ENCODE measurements at regions not wholly inside any gene's neighbourhood (a gene's known extent, or its start where the extent isn't known, plus 50 kb on each side); places are given as distances from the start of the nearest gene placed in this dataset.

- no peak for DNase-seq (ENCODE audit: low read depth in 3 of 3)
Measured at GRCh38 chr18:78643004-78643403, 336.6 kb upstream of the SALL3 start.

DNA sequence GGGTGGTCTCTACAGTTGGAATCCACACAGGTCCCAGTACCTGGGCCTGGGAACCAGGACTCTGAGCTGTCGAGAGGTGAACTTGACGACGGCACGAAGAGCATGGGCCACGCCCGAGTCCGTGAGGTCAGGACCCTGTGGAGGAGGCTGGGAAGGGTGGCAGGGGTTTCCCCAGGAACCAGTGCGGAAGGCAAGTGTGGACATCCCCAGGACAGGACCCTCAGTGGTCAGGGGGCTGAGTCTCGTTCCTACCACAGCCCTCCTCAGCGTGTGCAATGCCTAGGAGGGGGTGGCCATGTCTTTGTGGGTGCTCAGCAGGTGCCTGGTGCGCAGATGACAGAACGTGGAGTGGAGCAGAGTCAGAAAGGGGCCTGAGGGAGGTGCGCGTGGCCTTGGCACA, 335.6 kb upstream of the SALL3 start:
- DNase-seq (ENCODE audit: low read depth in 3 of 3): no peak

- no peak for DNase-seq (ENCODE audit: low read depth in 3 of 3)
Measured at GRCh38 chr18:78645216-78645615, 334.4 kb upstream of the SALL3 start.

GRCh38 chr18:78647018-78647417, 332.6 kb upstream of the SALL3 start:
- no peak for DNase-seq (ENCODE audit: low read depth in 3 of 3)

- DNase-seq (ENCODE audit: low read depth in 3 of 3): no peak
Measured at GRCh38 chr18:78649421-78649820, 330.2 kb upstream of the SALL3 start.

DNA sequence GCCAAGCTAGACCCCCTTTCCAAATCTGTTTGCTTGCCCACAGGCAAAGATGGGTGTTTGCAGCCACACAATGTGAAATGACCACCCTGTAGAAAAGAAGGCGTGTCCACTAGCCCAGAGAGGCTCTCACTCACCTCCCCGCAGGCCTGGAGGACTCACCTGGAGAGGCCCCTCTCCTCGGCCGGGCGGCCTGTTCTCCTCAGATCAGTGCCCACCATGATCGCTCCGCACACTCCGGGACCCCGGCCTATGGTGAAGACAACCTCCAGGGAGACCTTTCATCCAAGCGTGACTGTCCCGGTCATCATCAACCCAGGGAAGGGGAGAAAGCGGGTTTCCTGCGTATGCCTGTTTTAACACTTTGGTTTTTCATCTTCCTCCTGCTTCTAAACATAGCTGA, 328.7 kb upstream of the SALL3 start:
- DNase-seq (ENCODE audit: low read depth in 3 of 3): no peak

DNA sequence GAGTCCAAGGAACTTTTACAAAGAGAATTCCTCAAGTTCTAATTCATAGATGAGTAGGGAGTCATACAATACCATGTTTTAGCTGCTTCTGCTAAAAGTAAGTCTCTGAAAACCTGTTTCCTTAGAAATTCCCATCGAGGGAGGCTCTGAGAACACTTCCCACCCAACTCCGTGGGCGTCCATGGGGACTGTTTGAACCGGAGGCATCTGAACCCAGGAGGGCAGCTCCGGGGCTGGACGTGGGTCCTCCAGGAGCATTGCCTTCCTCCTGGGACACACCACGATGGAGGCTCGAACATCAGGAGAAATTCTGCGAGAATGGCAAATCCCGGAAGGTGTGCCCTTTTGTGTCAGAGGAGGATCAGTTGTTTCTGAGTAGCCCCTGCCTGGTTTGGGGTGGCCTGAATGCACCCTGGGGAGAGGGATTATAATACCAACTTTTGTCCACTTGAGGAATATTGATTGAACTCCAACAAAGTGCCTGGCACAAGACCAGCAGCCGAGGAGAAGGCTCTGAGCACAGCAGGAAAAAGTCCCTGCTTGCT, 327.5 kb upstream of the SALL3 start:
- no peak for DNase-seq (ENCODE audit: low read depth in 3 of 3)

- DNase-seq (ENCODE audit: low read depth in 3 of 3): no peak
Measured at GRCh38 chr18:78655921-78656320, 323.7 kb upstream of the SALL3 start.

- no peak for DNase-seq (ENCODE audit: low read depth in 3 of 3)
Measured at GRCh38 chr18:78656346-78656925, 323.2 kb upstream of the SALL3 start.

- DNase-seq (ENCODE audit: low read depth in 3 of 3): no peak
Measured at GRCh38 chr18:78658531-78658930, 321.1 kb upstream of the SALL3 start.

DNA sequence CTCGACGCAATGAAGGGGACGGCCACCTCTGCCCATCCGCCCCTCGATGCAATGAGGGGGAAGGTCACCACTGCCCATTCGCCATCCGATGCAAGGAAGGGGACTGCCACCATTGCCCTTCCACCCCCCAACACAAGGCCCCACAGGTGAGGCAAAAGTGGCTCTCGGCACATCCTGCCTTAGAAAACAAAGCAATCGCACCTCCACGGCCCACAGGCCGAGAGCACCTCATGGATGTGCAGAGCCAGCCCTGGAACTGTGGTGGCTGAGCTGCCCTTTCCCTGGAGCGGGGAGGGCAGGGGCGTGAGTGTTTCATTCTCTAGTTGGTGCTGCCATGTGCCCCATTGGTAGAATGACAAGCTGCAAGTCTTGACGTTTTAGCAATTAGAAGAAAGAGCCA, 320.6 kb upstream of the SALL3 start:
- no peak for DNase-seq (ENCODE audit: low read depth in 3 of 3)

DNA sequence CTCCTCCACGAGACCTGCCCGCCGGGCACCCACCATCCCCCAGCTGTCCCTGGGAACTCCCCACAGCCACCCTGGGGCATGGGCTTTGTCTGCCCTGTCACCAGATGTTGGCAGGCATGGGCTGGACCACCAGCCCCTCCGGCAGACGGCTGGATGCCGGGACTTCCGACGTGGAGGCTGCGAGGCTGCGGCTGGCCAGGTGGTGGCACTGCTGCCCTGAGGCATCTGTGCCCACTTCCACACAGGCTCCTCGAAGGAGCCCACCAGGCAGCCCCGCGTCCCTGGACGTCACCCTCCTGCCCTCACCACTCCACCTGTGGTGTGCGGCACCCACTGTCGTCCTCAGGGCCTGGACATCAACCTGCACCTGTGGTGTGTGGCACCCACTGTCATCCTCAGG, 319.9 kb upstream of the SALL3 start:
- no peak for DNase-seq (ENCODE audit: low read depth in 3 of 3)

GRCh38 chr18:78660311-78660710, 319.3 kb upstream of the SALL3 start:
- no peak for DNase-seq (ENCODE audit: low read depth in 3 of 3)

DNA sequence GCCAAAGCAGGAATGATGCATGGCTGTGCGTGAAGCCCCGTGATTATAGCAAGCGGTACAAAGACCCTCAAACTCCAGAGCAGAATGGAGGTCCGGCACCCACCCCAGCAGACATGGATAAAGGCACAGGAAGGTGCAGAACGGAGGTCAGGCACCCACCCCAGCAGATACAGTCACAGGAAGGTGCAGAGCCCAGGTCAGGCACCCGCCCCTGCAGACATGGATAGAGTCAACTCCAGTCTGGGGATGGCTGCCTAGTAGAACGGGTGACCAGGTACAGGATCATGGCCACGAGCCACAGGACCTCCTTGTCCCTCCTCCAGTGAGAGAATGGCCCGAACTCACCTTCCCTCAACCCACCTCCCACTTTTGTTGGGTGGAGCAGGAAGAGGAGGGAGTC, 318.3 kb upstream of the SALL3 start:
- no peak for DNase-seq (ENCODE audit: low read depth in 3 of 3)

DNA sequence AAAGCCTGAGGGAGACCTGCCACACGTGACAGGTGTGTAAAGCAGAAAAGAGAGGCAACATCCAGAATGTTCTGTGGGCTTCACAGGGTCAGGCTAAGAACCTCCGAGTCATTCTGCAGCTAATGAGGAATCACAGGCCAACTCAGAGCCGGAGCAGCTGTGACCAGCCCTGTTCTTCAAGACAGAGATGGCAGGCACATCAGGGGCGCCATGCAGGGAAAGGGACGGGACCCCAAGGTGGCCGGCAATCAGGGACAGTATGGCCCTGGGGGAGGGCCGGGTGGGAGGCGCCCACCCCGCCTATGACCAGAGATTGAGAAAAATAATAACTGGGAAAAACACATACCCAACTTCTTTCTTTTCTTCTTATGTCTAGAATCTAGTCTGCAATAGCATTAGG, 316.7 kb upstream of the SALL3 start:
- DNase-seq (ENCODE audit: low read depth in 3 of 3): no peak

DNA sequence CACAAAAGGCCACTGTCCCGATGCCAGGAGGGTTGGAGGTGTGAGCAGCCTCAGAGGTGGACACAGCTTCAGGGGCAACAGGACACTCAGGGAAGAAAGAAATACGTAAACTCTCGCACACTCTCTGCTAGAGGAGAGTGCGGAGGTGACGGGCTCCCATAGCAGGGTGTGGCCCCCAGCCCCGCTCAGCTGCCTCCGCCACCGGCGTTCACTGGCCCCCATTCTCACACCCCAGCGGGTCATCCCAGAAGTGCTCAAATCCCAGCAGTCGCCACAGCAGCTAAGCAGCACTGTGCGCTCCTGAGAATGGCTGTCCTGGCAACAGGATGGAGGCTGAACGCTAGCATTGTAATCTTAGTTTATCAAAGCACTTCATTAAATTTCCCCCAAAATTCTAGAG, 315.6 kb upstream of the SALL3 start:
- no peak for DNase-seq (ENCODE audit: low read depth in 3 of 3)

- DNase-seq (ENCODE audit: low read depth in 3 of 3): no peak
Measured at GRCh38 chr18:78664848-78665247, 314.8 kb upstream of the SALL3 start.

DNA sequence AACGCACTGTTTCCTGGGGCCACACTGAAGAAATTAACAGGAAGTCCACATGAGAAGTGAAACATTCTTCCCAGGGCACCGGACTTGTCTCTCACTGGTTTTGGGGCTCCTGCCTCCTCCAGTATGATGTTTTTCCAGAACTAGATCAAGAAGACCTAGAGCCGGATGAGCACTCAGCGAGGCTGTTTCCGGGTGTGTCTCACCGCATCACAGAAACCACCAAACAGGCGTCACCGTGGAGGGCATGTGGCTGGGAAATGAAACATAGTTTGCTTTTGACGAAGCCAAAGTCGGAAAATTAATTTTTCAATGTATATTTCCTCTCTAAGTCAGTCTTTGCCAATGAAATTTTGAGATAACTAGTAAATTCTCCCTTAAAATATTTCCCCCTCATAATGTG, 314.0 kb upstream of the SALL3 start:
- no peak for DNase-seq (ENCODE audit: low read depth in 3 of 3)

DNA sequence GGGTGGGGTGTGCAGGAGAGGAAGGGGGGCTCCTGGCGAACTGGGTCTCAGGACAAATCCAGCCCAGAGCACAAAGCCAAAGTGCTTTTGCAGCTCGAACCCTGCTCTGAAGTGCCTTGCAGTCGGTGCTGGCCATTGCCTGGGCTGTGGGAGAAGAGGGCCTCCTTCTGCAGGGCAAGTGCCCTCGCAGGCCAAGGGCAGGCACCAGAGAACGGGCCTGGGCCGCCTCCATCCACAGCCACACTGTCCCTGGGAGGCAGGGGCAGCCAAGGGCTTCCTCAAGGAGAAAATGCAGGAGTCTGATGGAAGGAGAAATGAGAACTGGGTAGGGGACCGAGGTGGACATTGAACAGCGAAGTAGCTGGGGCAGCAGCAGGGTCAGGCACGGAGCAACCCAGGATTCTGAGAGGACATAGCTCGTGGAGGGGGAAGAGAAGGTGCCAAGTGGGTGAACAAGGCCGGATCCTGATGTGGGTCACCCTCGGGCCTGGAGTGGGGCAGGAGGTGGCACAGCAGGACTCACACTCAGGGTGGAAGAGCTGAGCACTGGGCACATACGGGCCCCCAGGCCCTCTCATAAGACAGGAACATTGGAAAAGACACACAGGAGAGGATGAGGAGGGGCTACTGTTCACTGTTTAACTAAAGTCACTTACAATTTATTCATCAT, 312.8 kb upstream of the SALL3 start:
- no peak for DNase-seq (ENCODE audit: low read depth in 3 of 3)

- no peak for DNase-seq (ENCODE audit: low read depth in 3 of 3)
Measured at GRCh38 chr18:78670778-78671391, 308.7 kb upstream of the SALL3 start.

- no peak for DNase-seq (ENCODE audit: low read depth in 3 of 3)
Measured at GRCh38 chr18:78671551-78671950, 308.1 kb upstream of the SALL3 start.

DNA sequence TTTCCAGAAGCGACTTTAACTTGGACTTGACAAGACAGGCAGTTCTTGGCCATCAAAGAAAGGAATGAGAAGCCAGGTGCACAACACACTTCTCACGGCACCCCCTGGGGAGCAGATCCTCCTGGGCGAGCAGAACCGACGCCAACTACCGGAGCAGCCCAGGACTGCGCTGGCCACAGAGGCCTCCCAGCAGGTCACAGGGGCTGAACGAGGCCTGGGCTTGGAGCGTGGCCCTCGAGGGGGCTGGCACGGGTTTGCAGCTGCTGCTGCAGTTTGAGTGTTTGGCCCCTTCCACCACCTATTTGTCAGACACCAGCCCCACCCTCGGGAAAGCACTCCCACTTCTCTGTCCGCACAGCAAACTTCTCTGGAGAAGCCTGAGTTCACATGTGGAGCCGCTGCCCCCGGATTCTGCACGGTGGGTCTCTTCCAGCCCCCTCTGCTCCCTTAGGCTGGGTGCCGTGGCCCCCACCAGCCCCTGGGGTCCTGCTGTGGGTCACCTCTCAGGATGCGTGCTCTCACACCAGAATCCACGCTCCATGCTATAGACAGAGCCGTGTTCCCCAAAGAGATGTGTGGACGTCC, 306.7 kb upstream of the SALL3 start:
- no peak for DNase-seq (ENCODE audit: low read depth in 3 of 3)
